LNCaP clone FGC (cell line): ENCODE measurements at regions not wholly inside any gene's neighbourhood (a gene's known extent, or its start where the extent isn't known, plus 50 kb on each side); places are given as distances from the start of the nearest gene placed in this dataset.

Experiments used
- DNase-seq: peaks from one replicate; pipeline ENCODE4 v3.0.0-alpha.2; 2011; ENCODE audit warnings: low read depth
- H3K4me3 ChIP-seq: 2 replicates; pipeline ENCODE4 v1.5.1; 2011; ENCODE audit warnings: mild to moderate bottlenecking, low read depth, low read length, control low read depth
- CTCF ChIP-seq: IDR thresholded peaks from 2 replicates; pipeline ENCODE4 v1.5.1; 2012; ENCODE audit warnings: mild to moderate bottlenecking; ENCODE audit not compliant: control insufficient read depth, insufficient read depth; ENCODE audit errors: extremely low read depth

- H3K4me3 ChIP-seq: no peak overlapping the region
- TF ChIP-seq CTCF: no peak
- DNase-seq: no peak
Observed at GRCh38 chr2:151042964-151043363, 218.7 kb downstream of the RBM43 start.

- no peak for TF ChIP-seq CTCF
- H3K4me3 ChIP-seq: no peak overlapping the region
- DNase-seq: no peak
Observed at GRCh38 chr2:151040039-151040438, 221.6 kb downstream of the RBM43 start.

GRCh38 chr2:151038516-151038915 lies 223.1 kb downstream of the RBM43 start:
- no peak for DNase-seq

GRCh38 chr2:151037434-151037833 lies 224.2 kb downstream of the RBM43 start:
- H3K4me3 ChIP-seq: no peak overlapping the region
- TF ChIP-seq CTCF: no peak
- DNase-seq: no peak

More at GRCh38 chr2:151038516-151038915, 223.1 kb downstream of the RBM43 start:
- H3K4me3 ChIP-seq: no peak overlapping the region
- no peak for TF ChIP-seq CTCF

- TF ChIP-seq CTCF: no peak
- no peak overlapping the region for H3K4me3 ChIP-seq
- no peak for DNase-seq
Observed at GRCh38 chr2:151033271-151034248, 228.1 kb downstream of the RBM43 start.

- no peak for DNase-seq
- H3K4me3 ChIP-seq: no peak overlapping the region
- no peak for TF ChIP-seq CTCF
Observed at GRCh38 chr2:151032741-151033191, 228.9 kb downstream of the RBM43 start.
